Kidney (tissue), 13 donors: ENCODE measurements at regions not wholly inside any gene's neighbourhood (a gene's known extent, or its start where the extent isn't known, plus 50 kb on each side); places are given as distances from the start of the nearest gene placed in this dataset.

Experiments
- DNase-seq, 5 donors: peaks; one replicate each; pipeline ENCODE4 v3.0.0-alpha.2; 2013 to 2020
- FAIRE-seq: peaks from 2 replicates; lab custom pipeline; 2012; peaks lifted over from hg19 to GRCh38; lab: Jason Lieb, UNC
- H3K27ac ChIP-seq, 2 donors: one replicate each; pipeline ENCODE4 v1.7.0; 2013; ENCODE audit warnings: low read depth in 2 of 2, low read length in 2 of 2, inconsistent platforms in 1 of 2
- H3K27me3 ChIP-seq: one replicate; pipeline ENCODE4 v1.7.1; 2013; ENCODE audit warnings: low read length, inconsistent platforms; ENCODE audit not compliant: control insufficient read depth, insufficient read depth
- H3K36me3 ChIP-seq, 3 donors: one replicate each; pipeline versions ENCODE4 v1.7.0 to v1.7.1; 2013; ENCODE audit warnings: low read length in 3 of 3, control low read depth in 1 of 3, inconsistent platforms in 1 of 3; ENCODE audit not compliant: insufficient read depth in 3 of 3, control insufficient read depth in 2 of 3
- H3K4me1 ChIP-seq, 3 donors: one replicate each; pipeline versions ENCODE4 v1.7.0 to v1.7.1; 2013; ENCODE audit warnings: low read length in 3 of 3, inconsistent platforms in 1 of 3, low read depth in 1 of 3; ENCODE audit not compliant: control insufficient read depth in 2 of 3, insufficient read depth in 2 of 3
- H3K4me3 ChIP-seq, 3 donors: one replicate each; pipeline versions ENCODE4 v1.7.0 to v1.8.1; 2013; ENCODE audit warnings: low read length in 3 of 3, control low read depth in 1 of 3, inconsistent platforms in 1 of 3
- H3K9ac ChIP-seq, 3 donors: one replicate each; pipeline versions ENCODE4 v1.7.0 to v1.7.1; 2013; ENCODE audit warnings: low read length in 3 of 3, control low read depth in 1 of 3, inconsistent platforms in 1 of 3
- H3K9me3 ChIP-seq, 3 donors: one replicate each; pipeline versions ENCODE4 v1.7.0 to v1.7.1; 2013; ENCODE audit warnings: low read length in 3 of 3, control low read depth in 1 of 3, inconsistent platforms in 1 of 3; ENCODE audit not compliant: control insufficient read depth in 2 of 3, insufficient read depth in 1 of 3
- CTCF ChIP-seq: IDR thresholded peaks from 3 replicates; pipeline ENCODE4 v1.5.1; 2012; ENCODE audit warnings: mild to moderate bottlenecking, moderate library complexity, borderline replicate concordance; ENCODE audit not compliant: insufficient read depth; ENCODE audit errors: extremely low read depth
- intact Hi-C: fragments of 100-400 bp; cut with DNase I; formaldehyde crosslinking; loops from one replicate; pipeline ENCODE4 v1.11.1; 2022
- donor health status: control.
- donor health status: control.
- donor health status: control.
- donor health status: control.
- donor health status: control.
- donor health status: DM: yes; HTN: yes; CAD: no.
- donor health status: Normal renal cell carcinoma (clear cell type).

GRCh38 chr1:96999191-96999590 lies 277.6 kb downstream of the PTBP2 start:
- Histone ChIP-seq H3K27ac (no peak overlapping the region), H3K36me3 (no peaks in the 10 kb centered on the region), H3K9me3 (no peaks in the 10 kb centered on the region), H3K27me3 (no peaks in the 10 kb centered on the region), H3K4me1 (no peaks in the 10 kb centered on the region), H3K9ac (no peak overlapping the region), H3K4me3 (no peak overlapping the region)
- no peak for TF ChIP-seq CTCF
- FAIRE-seq (no peak), DNase-seq (no peak)
- intact Hi-C loops: no loop called here

- TF ChIP-seq CTCF: no peak
- Histone ChIP-seq H3K9ac (no peak overlapping the region), H3K4me1 (no peaks in the 10 kb centered on the region), H3K27ac (no peak overlapping the region), H3K9me3 (no peaks in the 10 kb centered on the region), H3K27me3 (no peaks in the 10 kb centered on the region), H3K36me3 (no peaks in the 10 kb centered on the region), H3K4me3 (no peak overlapping the region)
- DNase-seq (no peak), FAIRE-seq (no peak)
- intact Hi-C loops: no loop called here
Observed at GRCh38 chr1:97004054-97004453, 282.5 kb downstream of the PTBP2 start.

GRCh38 chr1:97004743-97005142 lies 283.2 kb downstream of the PTBP2 start:
- Histone ChIP-seq H3K36me3 (no peaks in the 10 kb centered on the region), H3K9ac (no peak overlapping the region), H3K27ac (no peak overlapping the region), H3K27me3 (no peaks in the 10 kb centered on the region), H3K4me3 (no peak overlapping the region), H3K9me3 (no peaks in the 10 kb centered on the region), H3K4me1 (no peaks in the 10 kb centered on the region)
- TF ChIP-seq CTCF: no peak
- DNase-seq (no peak), FAIRE-seq (no peak)
- intact Hi-C loops: no loop called here

DNA sequence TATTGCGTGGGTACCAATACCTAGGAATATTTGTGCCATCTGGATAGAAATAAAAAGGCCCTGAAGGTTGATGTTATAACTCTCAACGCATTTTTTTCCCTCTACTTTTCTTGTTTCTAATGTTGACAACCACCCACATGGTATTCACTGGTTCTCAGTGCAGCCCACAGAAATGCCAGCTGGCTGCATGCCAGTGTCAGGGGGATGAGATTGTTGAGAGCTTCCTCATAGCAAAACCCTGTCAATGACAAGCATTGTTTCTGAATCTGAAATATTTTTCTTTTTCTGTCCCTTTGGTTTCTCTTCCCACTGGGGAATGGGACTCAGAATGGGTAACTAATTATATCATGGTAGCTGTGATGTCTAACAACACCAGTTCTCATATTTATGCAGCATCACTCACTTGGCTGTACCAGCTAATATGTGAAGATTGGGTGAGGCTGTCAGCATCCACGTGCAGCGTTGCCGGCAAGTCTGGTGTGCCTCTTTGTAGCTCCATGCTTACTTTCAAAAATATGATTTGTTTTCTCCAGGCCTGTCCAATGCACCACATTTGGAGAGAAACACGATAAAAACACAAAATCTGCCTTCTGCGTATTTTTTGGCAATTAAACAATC lies 284.6 kb downstream of the PTBP2 start:
- TF ChIP-seq CTCF: no peak
- no peaks in the 10 kb centered on the region for H3K36me3 ChIP-seq
- FAIRE-seq: no peak
- no peaks in the 10 kb centered on the region for H3K9me3 ChIP-seq
- no peak for DNase-seq
- intact Hi-C loops: no loop called here
- H3K9ac ChIP-seq: no peak overlapping the region
- H3K4me3 ChIP-seq: no peak overlapping the region
- no peak overlapping the region for H3K27ac ChIP-seq
- no peaks in the 10 kb centered on the region for H3K27me3 ChIP-seq
- H3K4me1 ChIP-seq: no peaks in the 10 kb centered on the region
